ENCODE measurements at regions not wholly inside any gene's neighbourhood (a gene's known extent, or its start where the extent isn't known, plus 50 kb on each side); places are given as distances from the start of the nearest gene placed in this dataset.
"Not testable (repeated sequence)": the region's sequence is repeated elsewhere in the genome, so short reads cannot be mapped to it uniquely, and the experiment has no call there.

DNA sequence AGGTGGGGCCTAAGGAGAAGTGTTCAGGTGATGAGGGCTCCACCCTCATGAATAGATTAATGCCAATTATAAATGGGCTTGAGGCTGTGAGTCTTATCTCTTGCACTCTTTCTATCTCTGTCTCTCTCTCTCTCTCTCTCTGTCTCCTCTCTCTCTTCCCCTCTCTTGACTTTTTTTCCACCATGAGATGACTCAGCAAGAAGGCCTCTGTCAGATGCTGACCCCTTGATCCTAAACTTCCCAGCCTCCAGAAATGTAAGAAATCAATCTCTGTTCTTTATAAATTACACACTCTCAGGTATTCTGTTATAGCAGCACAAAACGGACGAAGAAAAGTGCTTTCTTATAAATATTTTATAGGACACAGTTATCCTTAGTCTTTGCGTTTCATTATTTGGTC lies 184.9 kb upstream of the PCDH7 start:
- Mint-ChIP-seq H3K27ac (no peak overlapping the region), H3K36me3 (no peaks in the 10 kb centered on the region), H3K4me3 (no peak overlapping the region), H3K4me1 (no peaks in the 10 kb centered on the region), H3K27me3 (no peaks in the 10 kb centered on the region), H3K9me3 (ENCODE audit: low read depth) (peaks cover 11% of the 10 kb centered on the region)
- CTCF ChIA-PET = no interaction called here
- ATAC-seq (no peak), DNase-seq (no peak)

DNA sequence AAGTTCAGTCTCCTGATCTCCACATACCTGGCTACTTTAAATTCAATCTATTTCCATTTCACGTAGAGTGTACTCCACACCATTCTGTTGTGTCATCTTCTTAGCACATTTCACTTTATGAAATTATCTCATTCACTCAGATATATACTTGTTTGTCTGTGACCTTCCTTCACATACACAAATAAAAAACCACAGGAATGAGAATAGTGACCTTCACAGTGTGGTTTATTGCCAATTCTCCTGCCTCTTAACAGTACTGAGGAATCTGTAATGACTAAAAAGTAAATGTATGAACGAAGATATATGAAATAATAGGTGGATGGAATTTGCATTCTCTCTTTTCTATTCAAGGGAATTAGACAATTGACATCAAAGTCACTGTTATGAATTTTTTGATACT lies 183.9 kb upstream of the PCDH7 start:
- CTCF ChIA-PET = no interaction called here

DNA sequence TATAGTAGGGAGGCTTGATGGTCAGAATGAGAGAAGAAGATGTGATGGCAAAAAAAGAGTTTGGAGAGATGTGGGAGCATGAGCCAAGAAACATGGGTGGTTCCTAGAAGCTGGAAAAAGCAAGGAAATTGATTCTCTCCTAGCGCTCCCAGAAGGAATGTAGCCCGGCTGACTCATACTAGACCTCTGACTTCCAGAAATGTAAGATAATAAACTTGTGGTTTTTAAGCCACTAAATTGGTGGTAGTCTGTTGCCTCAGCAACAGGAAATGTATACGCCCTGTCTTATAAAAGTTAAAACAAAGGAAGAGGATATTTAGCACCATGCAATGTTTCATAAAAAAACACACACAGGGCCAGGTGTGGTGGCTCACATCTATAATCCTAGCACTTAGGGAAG lies 182.7 kb upstream of the PCDH7 start:
- H3K4me3 Mint-ChIP-seq = no peak overlapping the region
- H3K9me3 Mint-ChIP-seq (ENCODE audit: low read depth) = peaks cover 6% of the 10 kb centered on the region
- ATAC-seq (no peak), DNase-seq (no peak)
- H3K36me3 Mint-ChIP-seq = no peaks in the 10 kb centered on the region
- no peak overlapping the region for H3K27ac Mint-ChIP-seq
- H3K27me3 Mint-ChIP-seq = no peaks in the 10 kb centered on the region
- no peaks in the 10 kb centered on the region for H3K4me1 Mint-ChIP-seq
- CTCF ChIA-PET = no interaction called here

More for the DNA sequence above, 183.9 kb upstream of the PCDH7 start:
- Mint-ChIP-seq H3K27ac (no peak overlapping the region), H3K4me1 (no peaks in the 10 kb centered on the region), H3K4me3 (no peak overlapping the region), H3K9me3 (ENCODE audit: low read depth) (peaks cover 8% of the 10 kb centered on the region), H3K27me3 (no peaks in the 10 kb centered on the region), H3K36me3 (no peaks in the 10 kb centered on the region)
- ATAC-seq = no peak
- no peak for DNase-seq

DNA sequence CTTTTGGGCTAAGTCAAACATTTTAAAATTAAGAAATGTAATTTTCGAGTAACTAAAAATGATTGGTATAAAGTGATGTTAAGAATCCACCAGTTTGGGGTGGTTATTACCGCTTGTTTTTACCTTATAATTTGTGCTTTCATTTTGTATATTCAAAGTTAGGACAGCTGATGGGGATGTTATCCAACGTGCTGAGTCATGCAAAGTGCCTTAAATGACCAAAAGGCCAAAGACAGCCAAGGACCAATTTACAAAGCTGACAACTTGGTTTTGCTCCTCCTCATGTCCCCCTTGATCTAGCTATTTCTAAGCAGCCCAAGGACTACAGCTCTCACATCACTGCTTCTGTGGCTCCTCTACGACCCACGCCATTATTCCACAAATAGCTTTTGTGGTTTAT lies 181.4 kb upstream of the PCDH7 start:
- CTCF ChIA-PET = no interaction called here
- Mint-ChIP-seq H3K9me3 (ENCODE audit: low read depth) (peaks cover 3% of the 10 kb centered on the region), H3K4me3 (no peak overlapping the region), H3K27me3 (no peaks in the 10 kb centered on the region), H3K36me3 (no peaks in the 10 kb centered on the region), H3K27ac (no peak overlapping the region), H3K4me1 (no peaks in the 10 kb centered on the region)
- DNase-seq = no peak
- ATAC-seq = no peak

DNA sequence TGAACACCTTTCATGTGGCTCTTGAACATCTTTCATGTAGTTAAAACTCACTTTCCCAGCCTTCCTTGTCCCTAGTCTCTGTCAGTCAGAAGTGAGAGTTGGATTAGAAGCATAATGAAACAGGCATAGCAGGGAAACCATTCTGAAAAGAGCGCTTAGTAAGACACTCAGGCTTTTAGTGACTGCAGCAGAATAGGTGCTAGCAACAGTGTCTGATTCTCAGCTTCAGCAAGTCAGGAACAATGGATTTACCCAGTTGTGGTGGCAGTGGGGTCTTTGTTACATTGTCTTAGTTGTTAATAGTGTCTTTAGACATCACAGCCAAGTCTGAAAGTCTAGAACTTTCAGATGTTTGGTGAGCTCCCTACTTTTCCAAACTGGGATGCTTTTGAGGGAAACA lies 177.1 kb upstream of the PCDH7 start:
- DNase-seq (no peak), ATAC-seq (no peak)
- Mint-ChIP-seq H3K27ac (no peak overlapping the region), H3K36me3 (no peaks in the 10 kb centered on the region), H3K27me3 (no peaks in the 10 kb centered on the region), H3K9me3 (ENCODE audit: low read depth) (peaks cover 6% of the 10 kb centered on the region), H3K4me1 (no peaks in the 10 kb centered on the region), H3K4me3 (no peak overlapping the region)
- CTCF ChIA-PET = no interaction called here

DNA sequence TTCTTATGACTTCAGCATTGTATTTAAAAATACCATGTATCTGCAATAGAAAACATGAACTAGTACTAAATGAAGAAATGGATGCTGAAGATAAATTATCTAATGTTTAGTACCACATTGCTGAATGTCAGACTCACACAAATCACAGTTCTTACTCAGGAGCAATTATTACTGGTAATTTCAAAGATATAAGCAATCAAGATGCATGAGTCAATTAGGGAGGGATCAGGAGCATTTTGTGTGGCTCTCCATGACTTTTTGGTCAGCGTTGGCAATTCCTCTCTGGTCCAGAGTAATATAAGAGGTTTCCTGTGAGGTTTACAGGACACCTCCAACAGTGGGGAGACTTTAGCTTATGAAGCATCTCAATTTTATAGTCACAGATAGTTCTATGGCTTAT lies 167.0 kb upstream of the PCDH7 start:
- CTCF ChIA-PET = no interaction called here
- no peak for ATAC-seq

DNA sequence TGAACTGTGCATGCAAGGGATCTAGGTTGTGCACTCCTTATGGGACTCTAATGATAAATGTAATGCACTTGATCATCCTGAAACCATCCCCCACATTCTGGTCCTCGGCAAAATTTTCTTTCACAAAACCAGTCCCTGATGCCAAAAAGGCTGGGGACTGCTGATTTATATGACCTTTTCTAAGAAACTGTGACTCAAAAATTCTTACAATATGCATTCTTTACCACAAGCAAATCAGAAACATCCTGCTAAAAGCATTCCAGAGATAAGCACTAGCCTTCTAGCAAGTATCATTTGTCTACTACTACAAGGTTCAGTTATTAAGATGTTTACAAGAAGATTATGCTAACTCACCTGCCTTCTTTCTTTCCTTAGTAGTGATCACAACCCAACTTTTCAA lies 166.5 kb upstream of the PCDH7 start:
- H3K27me3 Mint-ChIP-seq = no peaks in the 10 kb centered on the region
- peaks cover 15% of the 10 kb centered on the region for H3K9me3 Mint-ChIP-seq (ENCODE audit: low read depth)
- H3K27ac Mint-ChIP-seq = no peak overlapping the region
- no peaks in the 10 kb centered on the region for H3K36me3 Mint-ChIP-seq
- DNase-seq (no peak), ATAC-seq (no peak)
- H3K4me3 Mint-ChIP-seq = no peak overlapping the region
- CTCF ChIA-PET = no interaction called here
- H3K4me1 Mint-ChIP-seq = no peaks in the 10 kb centered on the region

More for the DNA sequence above, 167.0 kb upstream of the PCDH7 start:
- H3K36me3 Mint-ChIP-seq = no peaks in the 10 kb centered on the region
- H3K9me3 Mint-ChIP-seq (ENCODE audit: low read depth) = peaks cover 15% of the 10 kb centered on the region
- DNase-seq = no peak
- no peaks in the 10 kb centered on the region for H3K27me3 Mint-ChIP-seq
- H3K4me1 Mint-ChIP-seq = no peaks in the 10 kb centered on the region
- no peak overlapping the region for H3K27ac Mint-ChIP-seq
- H3K4me3 Mint-ChIP-seq = no peak overlapping the region

DNA sequence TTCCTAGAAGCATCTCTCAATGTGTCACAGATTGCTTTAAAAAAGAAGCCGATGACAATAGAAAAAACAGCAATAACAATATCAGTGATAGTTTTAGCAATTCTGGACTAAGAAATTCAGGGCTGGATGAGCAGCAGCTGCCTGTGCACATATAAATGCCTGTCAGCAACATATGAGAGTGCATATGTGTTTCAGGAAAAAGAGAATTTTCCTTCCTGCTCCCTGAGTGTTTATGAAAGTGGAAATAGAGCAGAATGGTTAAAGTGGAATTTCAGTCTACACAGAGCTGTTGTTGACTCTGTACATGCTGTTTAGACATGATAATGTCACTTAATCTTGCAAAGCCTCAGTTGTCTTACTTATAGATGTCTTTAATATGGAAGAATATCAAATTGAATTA lies 164.4 kb upstream of the PCDH7 start:
- Mint-ChIP-seq H3K27me3 (no peaks in the 10 kb centered on the region), H3K4me1 (no peaks in the 10 kb centered on the region), H3K36me3 (no peaks in the 10 kb centered on the region), H3K27ac (no peak overlapping the region), H3K4me3 (no peak overlapping the region), H3K9me3 (ENCODE audit: low read depth) (peaks cover 13% of the 10 kb centered on the region)
- CTCF ChIA-PET = no interaction called here
- ATAC-seq = no peak
- no peak for DNase-seq

DNA sequence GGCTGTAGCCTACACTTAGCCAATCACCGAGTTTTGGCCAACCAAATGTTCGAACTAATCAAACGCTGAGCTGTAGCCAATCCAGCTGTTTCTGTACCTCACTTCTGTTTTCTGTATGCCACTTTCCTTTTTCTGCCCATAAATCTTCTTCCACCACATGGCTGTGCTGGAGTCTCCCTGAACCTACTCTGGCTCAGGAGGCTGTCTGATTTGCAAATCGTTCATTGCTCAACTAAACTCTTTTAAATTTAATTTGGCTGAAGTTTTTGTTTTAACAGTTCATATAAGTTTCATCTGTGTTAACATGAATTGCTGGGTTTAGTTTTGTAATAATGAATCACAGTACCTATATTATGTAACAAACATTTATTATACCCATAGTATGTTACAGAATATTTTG lies 160.7 kb upstream of the PCDH7 start:
- Mint-ChIP-seq H3K9me3 (ENCODE audit: low read depth) (peaks cover 17% of the 10 kb centered on the region), H3K4me1 (no peaks in the 10 kb centered on the region), H3K4me3 (no peak overlapping the region), H3K27ac (no peak overlapping the region), H3K36me3 (no peaks in the 10 kb centered on the region), H3K27me3 (no peaks in the 10 kb centered on the region)
- CTCF ChIA-PET = no interaction called here
- DNase-seq (no peak), ATAC-seq (no peak)

DNA sequence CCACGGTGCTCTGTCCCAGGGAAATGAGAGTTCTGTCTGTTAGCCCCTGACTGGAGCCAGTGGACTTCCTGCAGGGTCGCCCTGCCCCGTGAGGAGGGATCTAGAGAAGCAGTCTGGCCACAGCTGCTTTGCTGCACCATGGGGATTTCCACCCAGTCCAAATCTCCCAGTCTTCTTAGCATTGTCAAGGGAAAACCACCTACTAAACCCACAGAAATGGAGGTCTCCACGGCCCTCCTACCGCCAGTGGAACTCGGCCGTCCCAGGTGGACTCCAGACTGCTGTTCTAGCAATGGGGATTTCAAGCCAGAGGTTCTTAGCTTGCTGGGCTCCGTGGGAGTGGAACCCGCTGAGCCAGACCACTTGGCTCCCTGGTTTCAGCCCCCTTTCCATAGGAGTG lies 133.3 kb upstream of the PCDH7 start:
- CTCF ChIA-PET = no interaction called here
- no peak overlapping the region for H3K4me3 Mint-ChIP-seq
- H3K9me3 Mint-ChIP-seq (ENCODE audit: low read depth) = peaks cover 5% of the 10 kb centered on the region
- H3K4me1 Mint-ChIP-seq = no peaks in the 10 kb centered on the region
- no peaks in the 10 kb centered on the region for H3K27me3 Mint-ChIP-seq
- no peak overlapping the region for H3K27ac Mint-ChIP-seq
- DNase-seq (no peak), ATAC-seq (no peak)
- no peaks in the 10 kb centered on the region for H3K36me3 Mint-ChIP-seq

DNA sequence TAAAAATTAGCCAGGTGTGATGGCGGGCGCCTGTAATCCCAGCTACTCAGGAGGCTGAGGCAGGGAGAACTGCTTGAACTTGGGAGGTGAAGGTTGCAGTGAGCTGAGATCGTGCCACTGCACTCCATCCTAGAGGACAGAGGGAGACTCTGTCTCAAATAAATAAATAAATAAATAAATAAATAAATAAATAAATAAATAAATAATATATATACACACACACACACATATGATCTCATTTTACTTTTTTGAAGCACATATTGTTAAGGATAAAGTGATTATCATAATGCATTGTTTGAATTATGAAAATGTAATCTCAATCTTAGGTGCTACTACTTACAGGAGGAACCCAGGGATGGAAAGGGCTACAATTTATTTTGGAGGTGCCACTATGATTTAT lies 130.5 kb upstream of the PCDH7 start:
- H3K9me3 Mint-ChIP-seq (ENCODE audit: low read depth); H3K4me1 Mint-ChIP-seq; H3K36me3 Mint-ChIP-seq; H3K27ac Mint-ChIP-seq; CTCF ChIA-PET; H3K4me3 Mint-ChIP-seq; ATAC-seq; H3K27me3 Mint-ChIP-seq; DNase-seq: not testable (repeated sequence)

DNA sequence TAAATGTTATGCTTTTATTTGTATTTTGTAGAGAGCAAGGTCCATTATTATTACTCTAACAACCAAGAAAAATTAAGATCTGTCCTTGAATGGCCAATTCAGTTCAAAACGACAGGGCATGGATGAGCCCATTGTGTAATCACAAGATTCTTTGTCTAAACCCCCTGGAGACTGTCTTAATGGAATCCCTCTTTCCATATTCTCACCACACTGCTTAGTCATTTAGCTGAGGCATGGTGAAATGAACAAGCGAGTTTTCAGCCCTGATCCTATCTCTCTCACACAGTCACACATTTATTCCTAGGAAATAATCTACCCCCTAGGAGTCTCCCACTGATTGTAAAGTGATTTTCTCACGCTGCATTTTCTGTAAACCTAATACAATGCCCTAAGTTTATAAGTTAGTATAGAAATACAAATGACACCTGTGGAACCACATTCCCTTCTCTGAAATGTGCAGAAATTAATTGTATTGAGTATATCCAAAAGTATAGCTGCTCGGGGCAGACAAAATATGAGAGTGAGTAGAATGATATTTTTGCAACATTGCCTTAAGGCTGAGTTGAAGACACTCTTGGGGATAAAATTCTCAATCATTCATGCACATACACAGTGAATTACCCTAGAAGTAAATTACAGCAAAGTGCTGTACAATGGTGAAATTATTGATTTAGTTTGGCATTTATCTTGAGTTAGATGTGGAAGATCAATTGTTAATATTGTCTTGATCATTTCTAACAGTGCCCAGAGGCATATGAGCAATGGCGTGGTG lies 119.7 kb upstream of the PCDH7 start:
- DNase-seq (no peak), ATAC-seq (no peak)
- no peak overlapping the region for H3K4me3 Mint-ChIP-seq
- no peaks in the 10 kb centered on the region for H3K36me3 Mint-ChIP-seq
- CTCF ChIA-PET = no interaction called here
- H3K4me1 Mint-ChIP-seq = no peaks in the 10 kb centered on the region
- H3K27me3 Mint-ChIP-seq = no peaks in the 10 kb centered on the region
- no peak overlapping the region for H3K27ac Mint-ChIP-seq
- H3K9me3 Mint-ChIP-seq (ENCODE audit: low read depth) = peaks cover 6% of the 10 kb centered on the region

DNA sequence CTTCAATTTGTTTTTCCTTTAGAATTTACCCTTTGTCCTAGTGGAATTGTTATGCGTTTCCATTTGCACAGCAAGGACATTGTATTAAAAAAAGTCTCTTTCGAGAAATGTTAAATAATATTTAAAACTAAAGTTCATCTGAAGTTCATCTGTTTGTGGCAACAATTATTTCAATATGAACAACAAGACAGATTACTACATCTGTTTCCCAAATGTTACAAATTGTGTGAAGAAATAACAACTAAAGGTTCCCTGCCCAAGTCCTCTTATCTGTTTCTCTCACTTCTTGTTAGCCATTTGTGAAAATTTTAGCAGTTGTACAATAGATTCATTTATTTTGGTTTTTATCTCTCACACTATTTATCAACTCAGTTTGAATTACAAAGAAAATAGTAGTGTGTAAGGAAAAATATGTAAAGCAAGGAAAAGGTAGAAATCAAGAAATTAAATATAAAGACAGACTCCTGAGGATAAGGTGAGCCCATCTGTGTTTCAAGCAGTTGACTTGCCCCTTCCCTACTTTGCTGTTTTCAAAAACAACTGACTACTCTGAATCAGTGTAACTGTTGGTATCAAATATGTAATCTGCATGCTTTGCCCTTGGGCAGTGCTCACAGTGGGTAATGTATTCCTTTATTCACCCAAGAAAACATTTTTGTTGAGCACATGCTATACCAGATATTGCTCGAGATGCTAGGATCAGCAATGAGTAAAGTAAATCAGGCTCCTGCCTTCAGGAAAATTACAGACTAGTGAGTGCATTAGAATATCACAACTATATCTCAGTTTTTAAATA lies 118.9 kb upstream of the PCDH7 start:
- no peak overlapping the region for H3K27ac Mint-ChIP-seq
- H3K27me3 Mint-ChIP-seq = no peaks in the 10 kb centered on the region
- H3K9me3 Mint-ChIP-seq (ENCODE audit: low read depth) = peaks cover 7% of the 10 kb centered on the region
- DNase-seq (no peak), ATAC-seq (no peak)
- H3K4me3 Mint-ChIP-seq = no peak overlapping the region
- H3K36me3 Mint-ChIP-seq = no peaks in the 10 kb centered on the region
- H3K4me1 Mint-ChIP-seq = no peaks in the 10 kb centered on the region
- CTCF ChIA-PET = no interaction called here

DNA sequence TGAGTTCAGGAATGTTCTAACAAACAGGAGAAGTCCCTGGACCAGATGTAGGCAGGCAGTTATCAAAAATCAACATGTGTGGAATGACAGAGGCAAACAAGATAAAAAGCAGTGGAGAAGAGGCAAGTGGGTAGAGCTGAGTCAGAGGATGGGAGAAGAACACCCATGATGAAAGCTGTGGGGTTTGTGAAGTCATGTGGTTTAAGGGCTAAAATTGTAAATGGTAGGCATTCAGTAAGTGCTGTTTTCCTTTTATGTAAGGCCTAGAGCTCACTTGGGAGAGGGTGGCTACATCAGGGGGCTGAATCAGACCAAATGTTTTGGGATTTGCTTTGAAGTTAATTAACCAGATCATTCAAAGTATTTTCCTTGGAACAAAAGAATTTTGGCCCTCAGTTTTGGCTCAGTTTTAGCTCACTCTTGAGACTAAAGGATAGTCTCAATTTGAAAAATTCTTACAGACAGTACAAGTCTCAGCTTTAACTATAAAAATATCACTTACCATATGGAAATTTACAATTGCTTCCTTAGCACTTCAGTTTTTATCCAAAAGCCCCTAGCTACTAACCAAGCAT lies 114.5 kb upstream of the PCDH7 start:
- Mint-ChIP-seq H3K27ac (no peak overlapping the region), H3K4me1 (no peaks in the 10 kb centered on the region), H3K27me3 (no peaks in the 10 kb centered on the region), H3K4me3 (no peak overlapping the region), H3K9me3 (ENCODE audit: low read depth) (peaks cover 3% of the 10 kb centered on the region), H3K36me3 (no peaks in the 10 kb centered on the region)
- CTCF ChIA-PET = no interaction called here
- ATAC-seq (no peak), DNase-seq (no peak)
